Testis (tissue), 2 donors: ENCODE measurements at regions not wholly inside any gene's neighbourhood (a gene's known extent, or its start where the extent isn't known, plus 50 kb on each side); places are given as distances from the start of the nearest gene placed in this dataset.
"Not testable (repeated sequence)": the region's sequence is repeated elsewhere in the genome, so short reads cannot be mapped to it uniquely, and the experiment has no call there.

Source experiments
- DNase-seq: peaks from one replicate; pipeline ENCODE4 v3.0.0-alpha.2; 2019
- H3K27ac ChIP-seq, 2 donors: fragments of 200-600 bp; sonication (generic); one replicate each; pipeline ENCODE4 v1.5.1; 2019
- H3K27me3 ChIP-seq: fragments of 200-600 bp; sonication (generic); one replicate; pipeline ENCODE4 v1.5.1; 2019
- H3K36me3 ChIP-seq: fragments of 200-600 bp; sonication (generic); one replicate; pipeline ENCODE4 v1.5.1; 2017; ENCODE audit warnings: low read depth; ENCODE audit errors: missing control alignments
- H3K4me1 ChIP-seq: fragments of 200-600 bp; sonication (generic); one replicate; pipeline ENCODE4 v1.5.1; 2019
- H3K4me3 ChIP-seq, 2 donors: fragments of 200-600 bp; sonication (generic); one replicate each; pipeline ENCODE4 v1.5.1; 2017 to 2019
- H3K9me3 ChIP-seq: fragments of 200-600 bp; sonication (generic); one replicate; pipeline ENCODE4 v1.5.1; 2017
- POLR2A ChIP-seq: fragments of 450-650 bp; IDR thresholded peaks from one replicate; pipeline ENCODE4 v1.6.1; 2017; ENCODE audit warnings: antibody characterized with exemption, mild to moderate bottlenecking, moderate library complexity
- WGBS, 2 donors: methylation state at CpG; one replicate each; pipeline ENCODE4 v1.1.5; 2018; 5-methylcytosine and 5-hydroxymethylcytosine counted together
- intact Hi-C: fragments of 100-400 bp; cut with DNase I; formaldehyde crosslinking; loops from one replicate; pipeline ENCODE4 v1.15.1; 2023; ENCODE audit warnings: low total_unique reads
- TF ChIP-seq, protein P1 (sequence below), 3 experiments: fragments of 450-650 bp in 2 of 3; fragments of 200-600 bp in 1 of 3; sonication (generic) in 1 of 3; IDR thresholded peaks; one replicate each; pipeline ENCODE4 v1.5.1; 2016 to 2019; ENCODE audit warnings: antibody characterized with exemption in 3 of 3, mild to moderate bottlenecking in 2 of 3, moderate library complexity in 1 of 3

DNA sequence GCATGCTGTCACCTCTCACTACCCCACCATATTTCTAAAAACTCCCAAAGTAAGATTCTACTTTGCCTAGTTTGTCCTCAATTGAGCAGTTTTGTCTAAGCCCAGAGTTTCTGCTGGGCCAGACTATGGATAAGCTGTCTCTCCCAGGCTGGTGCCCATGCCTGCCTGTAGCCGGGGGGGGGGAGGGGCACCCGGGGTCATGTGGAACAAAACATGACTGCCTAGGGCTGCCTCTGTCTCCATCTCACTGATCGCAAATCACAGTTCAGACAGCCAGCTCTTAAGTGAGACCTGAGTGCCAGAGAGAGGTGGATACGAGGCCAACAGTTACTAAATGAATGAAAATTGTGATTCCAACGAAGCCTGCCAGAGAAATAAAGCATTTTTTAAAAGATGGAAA, 78.8 kb upstream of the RPRML start:
- no peaks in the 10 kb centered on the region for H3K27me3 ChIP-seq
- no peak for DNase-seq
- H3K4me1 ChIP-seq, result no peaks in the 10 kb centered on the region
- no peak for TF ChIP-seq POLR2A
- TF ChIP-seq, protein P1, sequence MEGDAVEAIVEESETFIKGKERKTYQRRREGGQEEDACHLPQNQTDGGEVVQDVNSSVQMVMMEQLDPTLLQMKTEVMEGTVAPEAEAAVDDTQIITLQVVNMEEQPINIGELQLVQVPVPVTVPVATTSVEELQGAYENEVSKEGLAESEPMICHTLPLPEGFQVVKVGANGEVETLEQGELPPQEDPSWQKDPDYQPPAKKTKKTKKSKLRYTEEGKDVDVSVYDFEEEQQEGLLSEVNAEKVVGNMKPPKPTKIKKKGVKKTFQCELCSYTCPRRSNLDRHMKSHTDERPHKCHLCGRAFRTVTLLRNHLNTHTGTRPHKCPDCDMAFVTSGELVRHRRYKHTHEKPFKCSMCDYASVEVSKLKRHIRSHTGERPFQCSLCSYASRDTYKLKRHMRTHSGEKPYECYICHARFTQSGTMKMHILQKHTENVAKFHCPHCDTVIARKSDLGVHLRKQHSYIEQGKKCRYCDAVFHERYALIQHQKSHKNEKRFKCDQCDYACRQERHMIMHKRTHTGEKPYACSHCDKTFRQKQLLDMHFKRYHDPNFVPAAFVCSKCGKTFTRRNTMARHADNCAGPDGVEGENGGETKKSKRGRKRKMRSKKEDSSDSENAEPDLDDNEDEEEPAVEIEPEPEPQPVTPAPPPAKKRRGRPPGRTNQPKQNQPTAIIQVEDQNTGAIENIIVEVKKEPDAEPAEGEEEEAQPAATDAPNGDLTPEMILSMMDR (IDR thresholded peaks at IDR 0.05), result no peak
- intact Hi-C loops, result no loop called here
- H3K9me3 ChIP-seq, result no peaks in the 10 kb centered on the region
- H3K36me3 ChIP-seq, result no peaks in the 10 kb centered on the region
- no peak overlapping the region for H3K4me3 ChIP-seq
- 85 to 96% methylated on average over 4 to 5 of the region's 5 CpGs for WGBS, 2 donors
- H3K27ac ChIP-seq, result peak overlapping the region in 1 of 2 donors; percentile 52

DNA sequence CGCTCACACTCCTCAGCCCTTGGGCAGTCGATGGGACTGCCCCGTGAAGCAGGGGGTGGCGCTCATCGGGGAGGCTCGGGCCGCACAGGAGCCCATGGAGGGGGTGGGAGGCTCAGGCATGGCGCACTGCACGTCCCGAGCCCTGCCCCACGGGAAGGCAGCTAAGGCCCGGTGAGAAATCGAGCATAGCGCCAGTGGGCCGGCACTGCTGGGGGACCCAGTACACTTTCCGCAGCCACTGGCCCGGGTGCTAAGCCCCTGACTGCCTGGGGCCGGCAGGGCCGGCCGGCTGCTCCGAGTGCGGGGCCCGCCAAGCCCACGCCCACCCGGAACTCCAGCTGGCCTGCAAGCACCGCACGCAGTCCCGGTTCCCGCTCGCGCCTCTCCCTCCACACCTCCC, 78.2 kb upstream of the RPRML start:
- peak overlapping the region; percentile 52 to 71 for H3K27ac ChIP-seq
- intact Hi-C loops, result not testable (repeated sequence)

DNA sequence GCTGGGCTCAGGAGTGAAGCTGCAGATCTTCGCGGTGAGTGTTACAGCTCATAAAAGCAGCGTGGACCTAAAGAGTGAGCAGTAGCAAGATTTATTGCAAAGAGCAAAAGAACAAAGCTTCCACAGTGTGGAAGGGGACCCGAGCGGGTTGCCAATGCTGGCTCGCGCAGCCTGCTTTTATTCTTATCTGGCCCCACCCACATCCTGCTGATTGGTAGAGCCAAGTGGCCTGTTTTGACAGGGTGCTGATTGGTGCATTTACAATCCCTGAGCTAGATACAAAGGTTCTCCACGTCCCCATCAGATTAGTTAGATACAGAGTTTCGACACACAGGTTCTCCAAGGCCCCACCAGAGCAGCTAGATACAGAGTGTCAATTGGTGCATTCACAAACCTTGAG, 77.6 kb upstream of the RPRML start:
- intact Hi-C loops, H3K27me3 ChIP-seq, H3K9me3 ChIP-seq, H3K4me3 ChIP-seq, H3K4me1 ChIP-seq, H3K36me3 ChIP-seq: not testable (repeated sequence)
- DNase-seq, result peak; percentile 78
- H3K27ac ChIP-seq, result peak overlapping the region in 1 of 2 donors; percentile 70
- 56% methylated on average over 9 of the region's 9 CpGs; no CpG with 5 or more reads in 1 of the 2 donors for WGBS, 2 donors

More for the DNA sequence above, 78.2 kb upstream of the RPRML start:
- H3K9me3 ChIP-seq, H3K36me3 ChIP-seq, H3K4me3 ChIP-seq, H3K27me3 ChIP-seq, H3K4me1 ChIP-seq, DNase-seq: not testable (repeated sequence)
- WGBS, 2 donors, result 81 to 91% methylated on average over 6 to 23 of the region's 31 CpGs
